ENCODE measurements at regions not wholly inside any gene's neighbourhood (a gene's known extent, or its start where the extent isn't known, plus 50 kb on each side); places are given as distances from the start of the nearest gene placed in this dataset.

DNA sequence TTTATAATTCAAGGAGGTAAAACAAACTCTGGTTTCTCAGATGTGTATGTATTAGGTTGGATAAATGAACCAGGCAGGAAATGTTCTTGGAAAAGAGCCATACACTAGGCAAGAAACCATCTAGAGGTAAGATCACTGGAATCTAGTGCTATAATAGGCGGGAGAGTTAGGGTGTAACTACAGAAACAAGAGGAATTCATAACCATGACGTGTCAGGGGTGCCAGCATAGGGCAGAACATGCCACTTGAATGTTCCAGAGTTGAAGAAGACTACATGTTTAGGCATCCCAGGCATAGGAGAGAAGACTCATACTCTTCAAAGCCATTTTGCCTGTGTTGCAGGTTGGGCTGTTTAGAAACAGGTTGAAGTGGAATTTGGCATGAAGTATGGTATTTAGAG lies 198.7 kb downstream of the CCNG2 start:
- TF ChIP-seq, protein P1, sequence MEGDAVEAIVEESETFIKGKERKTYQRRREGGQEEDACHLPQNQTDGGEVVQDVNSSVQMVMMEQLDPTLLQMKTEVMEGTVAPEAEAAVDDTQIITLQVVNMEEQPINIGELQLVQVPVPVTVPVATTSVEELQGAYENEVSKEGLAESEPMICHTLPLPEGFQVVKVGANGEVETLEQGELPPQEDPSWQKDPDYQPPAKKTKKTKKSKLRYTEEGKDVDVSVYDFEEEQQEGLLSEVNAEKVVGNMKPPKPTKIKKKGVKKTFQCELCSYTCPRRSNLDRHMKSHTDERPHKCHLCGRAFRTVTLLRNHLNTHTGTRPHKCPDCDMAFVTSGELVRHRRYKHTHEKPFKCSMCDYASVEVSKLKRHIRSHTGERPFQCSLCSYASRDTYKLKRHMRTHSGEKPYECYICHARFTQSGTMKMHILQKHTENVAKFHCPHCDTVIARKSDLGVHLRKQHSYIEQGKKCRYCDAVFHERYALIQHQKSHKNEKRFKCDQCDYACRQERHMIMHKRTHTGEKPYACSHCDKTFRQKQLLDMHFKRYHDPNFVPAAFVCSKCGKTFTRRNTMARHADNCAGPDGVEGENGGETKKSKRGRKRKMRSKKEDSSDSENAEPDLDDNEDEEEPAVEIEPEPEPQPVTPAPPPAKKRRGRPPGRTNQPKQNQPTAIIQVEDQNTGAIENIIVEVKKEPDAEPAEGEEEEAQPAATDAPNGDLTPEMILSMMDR (IDR thresholded peaks at IDR 0.05), result no peak
- no peak for TF ChIP-seq EZH2 (IDR thresholded peaks at IDR 0.05)
